GM12878 (cell line): ENCODE measurements at regions not wholly inside any gene's neighbourhood (a gene's known extent, or its start where the extent isn't known, plus 50 kb on each side); places are given as distances from the start of the nearest gene placed in this dataset.

Experiments used
- ATAC-seq: fragments of 200-7000 bp; cut with Tn5 transposase; 3 replicates; pipeline ENCODE4 v1.9.1; 2020; ENCODE audit warnings: mild to moderate bottlenecking, moderate library complexity
- BruUV-seq: library from RNA; stranded (reverse); fragments of 400-500 nt; replicated peaks from 2 replicates; lab custom pipeline; 2021; lab: Mats Ljungman, UMichigan
- CTCF ChIA-PET: fragments of 300-600 bp; sonication (Branson Sonifier 250); formaldehyde crosslinking; extraction: SDS; loops from one replicate; lab custom pipeline; 2021; ENCODE audit warnings: inconsistent platforms; lab: Yijun Ruan, JAX
- POLR2A ChIA-PET: fragments of 350-600 bp; formaldehyde crosslinking; extraction: SDS; loops from one replicate; lab custom pipeline; 2021; ENCODE audit warnings: inconsistent platforms; lab: Charles Lee
- RAD21 ChIA-PET: fragments of 300-600 bp; sonication (Branson Sonifier 250); formaldehyde crosslinking; loops from one replicate; lab custom pipeline; 2023; ENCODE audit warnings: antibody characterized with exemption; ENCODE audit not compliant: unreplicated experiment; lab: Charles Lee
- SMC1A ChIA-PET: fragments of 300-600 bp; sonication (Branson Sonifier 250); formaldehyde crosslinking; loops from one replicate; lab custom pipeline; 2023; ENCODE audit not compliant: unreplicated experiment, uncharacterized antibody; lab: Charles Lee
- DNase-seq: peaks from one replicate; pipeline ENCODE4 v3.0.0-alpha.2; 2011; ENCODE audit warnings: low read depth, low spot score
- FAIRE-seq: peaks from 3 replicates; lab custom pipeline; 2011; peaks lifted over from hg19 to GRCh38; lab: Jason Lieb, UNC
- H2AFZ ChIP-seq: 2 replicates; pipeline ENCODE4 v1.6.0; 2011; ENCODE audit warnings: low read depth, low read length, control low read depth; ENCODE audit not compliant: control insufficient read depth
- H3K27ac ChIP-seq: 2 replicates; pipeline ENCODE4 v1.5.1; 2011; ENCODE audit warnings: control low read depth; ENCODE audit not compliant: control insufficient read depth, insufficient read depth
- H3K27me3 ChIP-seq, 2 experiments: replicated peaks in 1 of 2; 2 replicates each; pipeline versions ENCODE4 v1.6.0 to v1.6.1; 2011; ENCODE audit warnings: low read length in 1 of 2; ENCODE audit not compliant: control insufficient read depth in 2 of 2, insufficient read depth in 2 of 2
- H3K36me3 ChIP-seq, 2 experiments: 2 replicates each; pipeline ENCODE4 v1.5.1; 2011; ENCODE audit warnings: low read length in 1 of 2; ENCODE audit not compliant: control insufficient read depth in 2 of 2, insufficient read depth in 2 of 2
- H3K4me1 ChIP-seq: 2 replicates; pipeline ENCODE4 v1.6.1; 2011; ENCODE audit warnings: mild to moderate bottlenecking, low read length, moderate library complexity, mixed read lengths; ENCODE audit not compliant: control insufficient read depth, insufficient read depth
- H3K4me2 ChIP-seq: 2 replicates; pipeline ENCODE4 v1.6.0; 2011; ENCODE audit warnings: control low read depth; ENCODE audit not compliant: control insufficient read depth, insufficient read depth
- H3K4me3 ChIP-seq: fragments of 200-600 bp; sonication (generic); 2 replicates; pipeline ENCODE4 v1.5.1; 2016
- H3K79me2 ChIP-seq: 2 replicates; pipeline ENCODE4 v1.6.0; 2011; ENCODE audit warnings: low read length; ENCODE audit not compliant: control insufficient read depth, insufficient read depth
- H3K9ac ChIP-seq: 2 replicates; pipeline ENCODE4 v1.8.0; 2011; ENCODE audit warnings: low read length, control low read depth, mixed read lengths; ENCODE audit not compliant: control insufficient read depth, insufficient read depth
- H3K9me3 ChIP-seq: replicated peaks from 3 replicates; pipeline ENCODE4 v1.5.1; 2011; ENCODE audit warnings: mild to moderate bottlenecking, low read length; ENCODE audit not compliant: control insufficient read depth, insufficient read depth
- H4K20me1 ChIP-seq: 2 replicates; pipeline ENCODE4 v1.6.0; 2011; ENCODE audit not compliant: control insufficient read depth, insufficient read depth
- IRF4 ChIP-seq: IDR thresholded peaks from 2 replicates; pipeline ENCODE4 v1.6.1; 2011; ENCODE audit warnings: low read depth, low read length
- ZNF217 ChIP-seq: fragments of 450-650 bp; IDR thresholded peaks from 2 replicates; pipeline ENCODE4 v1.6.1; 2017; ENCODE audit warnings: antibody characterized with exemption, mild to moderate bottlenecking
- in situ Hi-C: fragments of 300-500 bp; cut with MboI; formaldehyde crosslinking; loops from 9 replicates; pipeline ENCODE4 v1.14.3; 2018; ENCODE audit warnings: mixed read lengths
- intact Hi-C: fragments of 100-400 bp; cut with micrococcal nuclease; formaldehyde crosslinking; loops from one replicate; pipeline ENCODE4 v1.14.2; 2022; ENCODE audit not compliant: unreplicated experiment
- TF ChIP-seq, protein P1 (sequence below): fragments of 450-650 bp; IDR thresholded peaks from 2 replicates; pipeline ENCODE4 v1.6.1; 2017; ENCODE audit warnings: antibody characterized with exemption, mild to moderate bottlenecking, moderate library complexity
- TF ChIP-seq, protein P2 (sequence below): IDR thresholded peaks from 2 replicates; pipeline ENCODE4 v1.6.1; 2012; ENCODE audit warnings: low read depth, low read length, improper control_type of control experiment

DNA sequence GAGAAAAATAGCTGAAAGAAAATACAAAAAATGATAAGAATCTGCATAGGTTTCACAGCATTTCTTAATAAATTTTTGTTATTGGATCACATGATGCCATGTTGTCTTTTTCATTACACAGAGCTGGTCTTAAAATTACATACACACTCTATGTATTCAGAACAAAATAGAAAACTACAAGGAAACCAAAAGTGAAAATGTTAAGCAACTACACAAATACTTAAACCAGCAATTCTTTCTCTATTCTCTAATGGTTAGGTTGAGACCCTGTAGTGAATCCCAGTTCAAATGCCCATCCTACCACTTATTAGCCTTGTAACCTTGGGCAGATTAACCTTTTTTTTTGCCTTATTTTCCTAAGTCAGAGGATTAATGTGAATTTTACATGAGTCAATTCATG, 2311.2 kb downstream of the PCDH7 start:
- Histone ChIP-seq H3K27me3 (no peaks in the 10 kb centered on the region), H3K4me3 (no peak overlapping the region)
- intact Hi-C loops: no loop called here

More for the DNA sequence above, 2311.2 kb downstream of the PCDH7 start:
- BruUV-seq: no TSS peak
- Histone ChIP-seq H4K20me1 (no peaks in the 10 kb centered on the region), H3K27ac (no peak overlapping the region), H2AFZ (no peak overlapping the region), H3K9ac (no peak overlapping the region), H3K4me1 (no peaks in the 10 kb centered on the region), H3K79me2 (no peaks in the 10 kb centered on the region), H3K36me3 (no peaks in the 10 kb centered on the region), H3K4me2 (no peak overlapping the region), H3K9me3 (no peaks in the 10 kb centered on the region)
- POLR2A ChIA-PET: no interaction called here
- ATAC-seq (no peak), FAIRE-seq (no peak), DNase-seq (no peak)
- in situ Hi-C loops: no loop called here
- RAD21 ChIA-PET: no interaction called here
- SMC1A ChIA-PET: no interaction called here
- TF ChIP-seq, protein P1, sequence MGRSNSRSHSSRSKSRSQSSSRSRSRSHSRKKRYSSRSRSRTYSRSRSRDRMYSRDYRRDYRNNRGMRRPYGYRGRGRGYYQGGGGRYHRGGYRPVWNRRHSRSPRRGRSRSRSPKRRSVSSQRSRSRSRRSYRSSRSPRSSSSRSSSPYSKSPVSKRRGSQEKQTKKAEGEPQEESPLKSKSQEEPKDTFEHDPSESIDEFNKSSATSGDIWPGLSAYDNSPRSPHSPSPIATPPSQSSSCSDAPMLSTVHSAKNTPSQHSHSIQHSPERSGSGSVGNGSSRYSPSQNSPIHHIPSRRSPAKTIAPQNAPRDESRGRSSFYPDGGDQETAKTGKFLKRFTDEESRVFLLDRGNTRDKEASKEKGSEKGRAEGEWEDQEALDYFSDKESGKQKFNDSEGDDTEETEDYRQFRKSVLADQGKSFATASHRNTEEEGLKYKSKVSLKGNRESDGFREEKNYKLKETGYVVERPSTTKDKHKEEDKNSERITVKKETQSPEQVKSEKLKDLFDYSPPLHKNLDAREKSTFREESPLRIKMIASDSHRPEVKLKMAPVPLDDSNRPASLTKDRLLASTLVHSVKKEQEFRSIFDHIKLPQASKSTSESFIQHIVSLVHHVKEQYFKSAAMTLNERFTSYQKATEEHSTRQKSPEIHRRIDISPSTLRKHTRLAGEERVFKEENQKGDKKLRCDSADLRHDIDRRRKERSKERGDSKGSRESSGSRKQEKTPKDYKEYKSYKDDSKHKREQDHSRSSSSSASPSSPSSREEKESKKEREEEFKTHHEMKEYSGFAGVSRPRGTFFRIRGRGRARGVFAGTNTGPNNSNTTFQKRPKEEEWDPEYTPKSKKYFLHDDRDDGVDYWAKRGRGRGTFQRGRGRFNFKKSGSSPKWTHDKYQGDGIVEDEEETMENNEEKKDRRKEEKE: no peak
- TF ChIP-seq ZNF217 (no peak), IRF4 (no peak)
- TF ChIP-seq, protein P2, sequence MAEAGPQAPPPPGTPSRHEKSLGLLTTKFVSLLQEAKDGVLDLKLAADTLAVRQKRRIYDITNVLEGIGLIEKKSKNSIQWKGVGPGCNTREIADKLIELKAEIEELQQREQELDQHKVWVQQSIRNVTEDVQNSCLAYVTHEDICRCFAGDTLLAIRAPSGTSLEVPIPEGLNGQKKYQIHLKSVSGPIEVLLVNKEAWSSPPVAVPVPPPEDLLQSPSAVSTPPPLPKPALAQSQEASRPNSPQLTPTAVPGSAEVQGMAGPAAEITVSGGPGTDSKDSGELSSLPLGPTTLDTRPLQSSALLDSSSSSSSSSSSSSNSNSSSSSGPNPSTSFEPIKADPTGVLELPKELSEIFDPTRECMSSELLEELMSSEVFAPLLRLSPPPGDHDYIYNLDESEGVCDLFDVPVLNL: no peak
- CTCF ChIA-PET: no interaction called here
